Natural killer cell (primary cell): ENCODE measurements at regions not wholly inside any gene's neighbourhood (a gene's known extent, or its start where the extent isn't known, plus 50 kb on each side); places are given as distances from the start of the nearest gene placed in this dataset.

Experiments
- ATAC-seq, 3 donors: fragments of 150-1000 bp in 2 of 3; fragments of 200-7000 bp in 1 of 3; cut with Tn5 transposase; 1 replicate in 1 of 3; 2 replicates in 2 of 3; pipeline ENCODE4 v1.10.0; 2021; ENCODE audit warnings: mild to moderate bottlenecking in 2 of 3, moderate library complexity in 2 of 3
- DNase-seq, 2 donors: peaks; one replicate each; pipeline versions ENCODE4 v3.0.0 to v3.0.0-alpha.2; 2013 to 2021; ENCODE audit warnings: mixed read lengths in 1 of 2
- H3K27ac ChIP-seq: one replicate; pipeline ENCODE4 v1.5.1; 2013; ENCODE audit warnings: mild to moderate bottlenecking, low read length
- H3K27me3 ChIP-seq: one replicate; pipeline ENCODE4 v1.6.1; 2013; ENCODE audit warnings: low read length; ENCODE audit not compliant: control insufficient read depth, insufficient read depth
- H3K36me3 ChIP-seq: one replicate; pipeline ENCODE4 v1.6.1; 2013; ENCODE audit warnings: low read length; ENCODE audit not compliant: control insufficient read depth, insufficient read depth
- H3K4me1 ChIP-seq: one replicate; pipeline ENCODE4 v1.6.1; 2013; ENCODE audit warnings: low read length; ENCODE audit not compliant: control insufficient read depth, insufficient read depth
- H3K4me3 ChIP-seq: one replicate; pipeline ENCODE4 v1.5.1; 2013; ENCODE audit warnings: low read length
- H3K9me3 ChIP-seq: one replicate; pipeline ENCODE4 v1.6.1; 2013; ENCODE audit warnings: low read length; ENCODE audit not compliant: control insufficient read depth, insufficient read depth
- H3K27ac Mint-ChIP-seq, 2 donors: one replicate each; pipeline ENCODE4 v1.8.0; 2022; ENCODE audit warnings: mild to moderate bottlenecking in 2 of 2, mixed read lengths in 2 of 2, moderate library complexity in 1 of 2
- H3K27me3 Mint-ChIP-seq, 2 donors: one replicate each; pipeline ENCODE4 v1.8.0; 2022; ENCODE audit warnings: low read depth in 2 of 2, mixed read lengths in 2 of 2
- H3K36me3 Mint-ChIP-seq: one replicate; pipeline ENCODE4 v1.8.0; 2022; ENCODE audit warnings: mixed read lengths
- H3K4me1 Mint-ChIP-seq, 2 donors: one replicate each; pipeline ENCODE4 v1.8.0; 2022; ENCODE audit warnings: mixed read lengths in 2 of 2
- H3K4me3 Mint-ChIP-seq: one replicate; pipeline ENCODE4 v1.8.0; 2022; ENCODE audit warnings: mild to moderate bottlenecking, moderate library complexity, mixed read lengths
- H3K9me3 Mint-ChIP-seq, 2 donors: one replicate each; pipeline ENCODE4 v1.8.0; 2022; ENCODE audit warnings: mixed read lengths in 2 of 2
- WGBS: methylation state at CpG from one replicate; pipeline ENCODE4 v1.1.7; 2013; ENCODE audit warnings: missing lambda C conversion rate; ENCODE audit not compliant: insufficient coverage; 5-methylcytosine and 5-hydroxymethylcytosine counted together
- intact Hi-C: fragments of 100-400 bp; cut with micrococcal nuclease; formaldehyde crosslinking; loops from one replicate; pipeline ENCODE4 v1.14.2; 2022
- TF ChIP-seq, protein P1 (sequence below): fragments of 200-600 bp; IDR thresholded peaks from one replicate; pipeline ENCODE4 v1.8.0; 2022; ENCODE audit warnings: antibody characterized with exemption

DNA sequence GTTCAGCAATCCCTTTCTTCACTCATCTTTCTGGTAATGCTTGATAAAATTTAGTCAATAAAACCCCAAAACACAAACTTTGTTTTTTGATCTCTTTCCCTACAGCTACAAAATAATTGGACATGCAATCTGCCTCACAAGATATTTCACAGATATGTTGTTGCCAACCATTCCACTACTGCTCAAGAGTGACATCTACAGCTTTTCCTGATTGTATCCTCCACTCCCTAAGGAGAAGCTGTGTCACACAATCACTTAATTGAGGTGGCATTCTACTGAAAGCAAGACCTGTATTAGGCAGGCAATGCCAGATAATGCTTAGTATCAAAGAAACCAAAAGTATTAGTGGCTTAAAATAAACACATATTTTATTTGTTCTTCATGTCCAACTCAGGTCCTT is 1646.2 kb upstream of the SPRY2 start:
- H3K36me3 ChIP-seq: no peaks in the 10 kb centered on the region
- no peak overlapping the region for H3K27ac ChIP-seq
- intact Hi-C loops: no loop called here
- Mint-ChIP-seq H3K4me3 (no peak overlapping the region), H3K27ac (no peak overlapping the region), H3K9me3 (peaks cover 10 to 13% of the 10 kb centered on the region in 2 donors), H3K27me3 (no peaks in the 10 kb centered on the region), H3K36me3 (peaks cover 8% of the 10 kb centered on the region), H3K4me1 (no peaks in the 10 kb centered on the region)
- no peaks in the 10 kb centered on the region for H3K27me3 ChIP-seq
- ATAC-seq (no peak), DNase-seq (no peak)
- no peaks in the 10 kb centered on the region for H3K4me1 ChIP-seq
- no peak overlapping the region for H3K4me3 ChIP-seq
- H3K9me3 ChIP-seq: peaks cover 5% of the 10 kb centered on the region
- TF ChIP-seq, protein P1, sequence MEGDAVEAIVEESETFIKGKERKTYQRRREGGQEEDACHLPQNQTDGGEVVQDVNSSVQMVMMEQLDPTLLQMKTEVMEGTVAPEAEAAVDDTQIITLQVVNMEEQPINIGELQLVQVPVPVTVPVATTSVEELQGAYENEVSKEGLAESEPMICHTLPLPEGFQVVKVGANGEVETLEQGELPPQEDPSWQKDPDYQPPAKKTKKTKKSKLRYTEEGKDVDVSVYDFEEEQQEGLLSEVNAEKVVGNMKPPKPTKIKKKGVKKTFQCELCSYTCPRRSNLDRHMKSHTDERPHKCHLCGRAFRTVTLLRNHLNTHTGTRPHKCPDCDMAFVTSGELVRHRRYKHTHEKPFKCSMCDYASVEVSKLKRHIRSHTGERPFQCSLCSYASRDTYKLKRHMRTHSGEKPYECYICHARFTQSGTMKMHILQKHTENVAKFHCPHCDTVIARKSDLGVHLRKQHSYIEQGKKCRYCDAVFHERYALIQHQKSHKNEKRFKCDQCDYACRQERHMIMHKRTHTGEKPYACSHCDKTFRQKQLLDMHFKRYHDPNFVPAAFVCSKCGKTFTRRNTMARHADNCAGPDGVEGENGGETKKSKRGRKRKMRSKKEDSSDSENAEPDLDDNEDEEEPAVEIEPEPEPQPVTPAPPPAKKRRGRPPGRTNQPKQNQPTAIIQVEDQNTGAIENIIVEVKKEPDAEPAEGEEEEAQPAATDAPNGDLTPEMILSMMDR: no peak

DNA sequence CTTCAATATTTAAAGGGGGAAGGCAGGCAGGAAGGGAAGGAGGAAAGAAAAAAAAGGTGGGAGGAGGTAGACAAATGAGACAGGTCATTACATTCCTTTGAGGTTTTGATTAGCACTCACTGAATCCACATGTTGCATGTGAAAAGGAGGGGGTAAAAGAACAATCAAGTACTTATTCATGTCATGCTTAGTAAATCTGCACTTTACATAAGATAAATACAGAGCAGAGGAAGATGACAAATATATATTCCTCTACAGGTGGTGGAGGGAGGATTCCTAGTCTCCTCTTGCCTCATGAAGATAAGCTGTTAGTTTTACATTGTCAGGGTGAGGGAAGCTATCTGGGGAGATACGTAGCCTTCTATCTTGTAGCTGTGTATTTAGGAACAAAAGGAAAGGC is 1645.4 kb upstream of the SPRY2 start:
- H3K9me3 Mint-ChIP-seq: peaks cover 10 to 19% of the 10 kb centered on the region in 2 donors
- Histone ChIP-seq H3K4me3 (no peak overlapping the region), H3K4me1 (no peaks in the 10 kb centered on the region), H3K27ac (no peak overlapping the region), H3K36me3 (no peaks in the 10 kb centered on the region), H3K27me3 (no peaks in the 10 kb centered on the region), H3K9me3 (peaks cover 5% of the 10 kb centered on the region)
- ATAC-seq: no peak
- no peak overlapping the region for H3K27ac Mint-ChIP-seq
- TF ChIP-seq, protein P1: no peak
- no peak for DNase-seq
- H3K36me3 Mint-ChIP-seq: peaks cover 8% of the 10 kb centered on the region
- H3K4me1 Mint-ChIP-seq: no peaks in the 10 kb centered on the region
- 100% methylated on average over 1 of the region's 1 CpG for WGBS
- intact Hi-C loops: no loop called here
- H3K4me3 Mint-ChIP-seq: no peak overlapping the region
- no peaks in the 10 kb centered on the region for H3K27me3 Mint-ChIP-seq

DNA sequence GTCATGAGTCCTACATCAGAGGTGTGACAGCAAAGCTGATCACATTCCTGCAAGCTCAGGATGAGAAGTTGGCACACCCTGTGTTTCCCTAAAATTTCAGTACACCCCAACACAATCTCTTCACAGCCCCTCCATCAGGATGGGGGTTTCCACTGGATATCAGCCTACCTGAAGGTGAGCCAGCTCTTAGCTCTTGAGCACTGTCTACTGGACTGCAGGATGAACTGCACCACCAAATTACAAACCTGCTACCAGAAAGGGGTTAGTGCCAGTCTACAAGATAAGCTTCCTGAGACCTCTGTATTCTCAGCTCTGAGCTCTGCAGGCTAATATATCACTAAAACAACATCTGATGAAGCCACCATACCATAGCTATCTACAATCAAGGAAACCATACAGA is 1616.2 kb upstream of the SPRY2 start:
- no peak overlapping the region for H3K27ac Mint-ChIP-seq
- TF ChIP-seq, protein P1: no peak
- intact Hi-C loops: no loop called here
- Histone ChIP-seq H3K4me1 (no peaks in the 10 kb centered on the region), H3K4me3 (no peak overlapping the region), H3K27ac (no peak overlapping the region), H3K27me3 (no peaks in the 10 kb centered on the region), H3K36me3 (no peaks in the 10 kb centered on the region), H3K9me3 (peaks cover 15% of the 10 kb centered on the region)
- H3K4me1 Mint-ChIP-seq: no peaks in the 10 kb centered on the region
- peaks cover 19 to 21% of the 10 kb centered on the region in 2 donors for H3K9me3 Mint-ChIP-seq
- ATAC-seq: no peak
- no peaks in the 10 kb centered on the region for H3K27me3 Mint-ChIP-seq
- peaks cover 27% of the 10 kb centered on the region for H3K36me3 Mint-ChIP-seq
- H3K4me3 Mint-ChIP-seq: no peak overlapping the region
- DNase-seq: no peak

DNA sequence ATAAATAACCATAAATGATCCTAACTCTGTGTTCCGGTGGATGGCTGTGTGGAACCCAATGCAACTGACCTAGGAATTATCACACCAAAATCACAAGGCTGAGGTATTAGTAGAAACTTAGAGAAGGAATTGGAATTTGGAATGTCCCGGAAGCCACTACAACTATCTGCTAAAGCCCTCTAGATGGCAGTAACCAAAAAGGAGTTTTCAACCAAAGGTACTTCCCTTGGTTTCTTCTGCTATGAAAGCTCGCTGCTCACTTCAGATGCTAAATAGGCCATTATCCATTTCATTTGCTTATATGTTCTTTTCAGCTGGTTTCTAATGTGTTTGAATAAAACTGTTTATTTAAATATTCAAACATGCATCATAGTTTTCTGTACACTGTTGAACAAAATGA is 1589.1 kb upstream of the SPRY2 start:
- H3K36me3 ChIP-seq: no peaks in the 10 kb centered on the region
- H3K4me1 ChIP-seq: no peaks in the 10 kb centered on the region
- no peak overlapping the region for H3K27ac ChIP-seq
- no peaks in the 10 kb centered on the region for H3K27me3 Mint-ChIP-seq
- no peak overlapping the region for H3K4me3 ChIP-seq
- no peaks in the 10 kb centered on the region for H3K4me1 Mint-ChIP-seq
- DNase-seq (no peak), ATAC-seq (no peak)
- H3K36me3 Mint-ChIP-seq: no peaks in the 10 kb centered on the region
- no peaks in the 10 kb centered on the region for H3K27me3 ChIP-seq
- H3K27ac Mint-ChIP-seq: no peak overlapping the region
- TF ChIP-seq, protein P1: no peak
- no peaks in the 10 kb centered on the region for H3K9me3 ChIP-seq
- intact Hi-C loops: no loop called here
- peaks cover 10 to 12% of the 10 kb centered on the region in 2 donors for H3K9me3 Mint-ChIP-seq
- no peak overlapping the region for H3K4me3 Mint-ChIP-seq
- WGBS: 48% methylated on average over 2 of the region's 3 CpGs
